PC-3 (cell line): ENCODE measurements at regions not wholly inside any gene's neighbourhood (a gene's known extent, or its start where the extent isn't known, plus 50 kb on each side); places are given as distances from the start of the nearest gene placed in this dataset.

Source experiments
- EZH2phosphoT487 ChIP-seq: fragments of 300-600 bp; sonication (generic); IDR thresholded peaks from 2 replicates; pipeline ENCODE4 v1.6.1; 2018; ENCODE audit warnings: mild to moderate bottlenecking, antibody characterized with exemption, low read length, borderline replicate concordance
- TF ChIP-seq, protein P1 (sequence below): fragments of 300-600 bp; sonication (generic); conservative IDR thresholded peaks from 2 replicates; pipeline ENCODE4 v1.5.1; 2017; ENCODE audit warnings: antibody characterized with exemption, low read depth, mild to moderate bottlenecking, low read length

DNA sequence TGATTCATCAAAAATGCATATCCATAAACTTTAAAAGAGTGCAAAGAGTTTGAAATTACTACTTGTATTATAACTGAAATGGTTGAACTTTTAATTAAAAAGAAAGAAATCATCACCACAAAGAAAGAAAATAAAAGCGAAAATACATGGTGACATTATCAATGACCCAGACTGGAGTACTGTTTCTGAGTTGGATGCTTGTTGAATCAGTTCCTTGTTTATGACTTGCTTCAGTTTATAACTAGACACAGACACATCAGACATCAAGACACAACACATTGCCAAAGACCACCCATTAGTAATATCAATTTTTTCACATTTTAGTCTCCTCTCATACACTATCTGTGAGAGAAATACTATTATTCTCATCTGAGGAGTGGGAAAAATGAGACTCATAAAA, 293.0 kb downstream of the MRPL39 start:
- TF ChIP-seq EZH2phosphoT487 = no peak
- TF ChIP-seq, protein P1, sequence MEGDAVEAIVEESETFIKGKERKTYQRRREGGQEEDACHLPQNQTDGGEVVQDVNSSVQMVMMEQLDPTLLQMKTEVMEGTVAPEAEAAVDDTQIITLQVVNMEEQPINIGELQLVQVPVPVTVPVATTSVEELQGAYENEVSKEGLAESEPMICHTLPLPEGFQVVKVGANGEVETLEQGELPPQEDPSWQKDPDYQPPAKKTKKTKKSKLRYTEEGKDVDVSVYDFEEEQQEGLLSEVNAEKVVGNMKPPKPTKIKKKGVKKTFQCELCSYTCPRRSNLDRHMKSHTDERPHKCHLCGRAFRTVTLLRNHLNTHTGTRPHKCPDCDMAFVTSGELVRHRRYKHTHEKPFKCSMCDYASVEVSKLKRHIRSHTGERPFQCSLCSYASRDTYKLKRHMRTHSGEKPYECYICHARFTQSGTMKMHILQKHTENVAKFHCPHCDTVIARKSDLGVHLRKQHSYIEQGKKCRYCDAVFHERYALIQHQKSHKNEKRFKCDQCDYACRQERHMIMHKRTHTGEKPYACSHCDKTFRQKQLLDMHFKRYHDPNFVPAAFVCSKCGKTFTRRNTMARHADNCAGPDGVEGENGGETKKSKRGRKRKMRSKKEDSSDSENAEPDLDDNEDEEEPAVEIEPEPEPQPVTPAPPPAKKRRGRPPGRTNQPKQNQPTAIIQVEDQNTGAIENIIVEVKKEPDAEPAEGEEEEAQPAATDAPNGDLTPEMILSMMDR = no peak; the same call in 1 of the 2 replicates
